NCI-H187 (cell line): ENCODE measurements at regions not wholly inside any gene's neighbourhood (a gene's known extent, or its start where the extent isn't known, plus 50 kb on each side); places are given as distances from the start of the nearest gene placed in this dataset.
"Not testable (repeated sequence)": the region's sequence is repeated elsewhere in the genome, so short reads cannot be mapped to it uniquely, and the experiment has no call there.

Experiments used
- DNase-seq, 2 experiments: peaks; one replicate each; lab custom pipeline; 2025; lab: John Stamatoyannopoulos, UW

- DNase-seq: no peak
These were observed 127.5 kb upstream of the ID2 start for GRCh38 chr2:8554296-8554806.

GRCh38 chr2:8555543-8555942 is 126.3 kb upstream of the ID2 start:
- no peak for DNase-seq

- no peak for DNase-seq
These were observed 123.8 kb upstream of the ID2 start for GRCh38 chr2:8558096-8558495.

DNA sequence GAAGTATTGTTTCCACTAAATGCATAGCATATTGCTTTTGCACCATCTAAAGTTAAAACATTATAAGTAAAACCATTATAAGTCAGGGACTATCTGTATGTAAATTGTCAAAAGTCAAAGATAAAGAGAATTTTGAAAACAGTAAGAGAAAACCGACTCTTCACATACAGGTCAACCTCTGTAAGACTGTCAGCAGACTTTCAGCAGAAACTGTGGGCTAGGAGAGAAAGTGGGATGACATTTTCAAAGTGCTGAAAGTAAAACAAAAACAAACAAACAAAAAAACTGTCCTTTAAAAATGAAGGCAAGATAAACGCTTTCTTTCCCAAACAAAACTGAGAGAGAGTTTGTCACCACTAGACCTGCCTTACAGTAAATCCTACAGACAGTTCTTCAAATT is 122.9 kb upstream of the ID2 start:
- DNase-seq: no peak

DNA sequence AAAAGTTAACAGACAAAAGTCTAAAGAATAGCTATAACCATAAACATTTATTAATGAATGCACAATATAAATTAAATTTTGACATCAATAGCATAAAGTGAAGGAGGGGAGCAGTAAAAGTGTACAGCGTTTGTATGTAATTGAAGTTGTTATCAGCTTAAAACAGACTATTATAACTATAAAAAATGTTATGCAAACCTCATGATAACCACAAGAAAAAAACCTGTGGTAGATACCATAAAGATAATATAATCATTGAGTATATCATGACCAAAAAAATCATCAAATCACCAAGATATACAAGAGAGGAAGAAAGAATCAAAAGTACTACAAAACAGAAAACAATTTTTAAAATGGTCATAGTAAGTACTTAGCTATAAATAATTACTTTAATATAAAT is 122.1 kb upstream of the ID2 start:
- no peak for DNase-seq

GRCh38 chr2:8561692-8562091 is 120.2 kb upstream of the ID2 start:
- not testable (repeated sequence) for DNase-seq

GRCh38 chr2:8563814-8564474 is 117.9 kb upstream of the ID2 start:
- DNase-seq: no peak

DNA sequence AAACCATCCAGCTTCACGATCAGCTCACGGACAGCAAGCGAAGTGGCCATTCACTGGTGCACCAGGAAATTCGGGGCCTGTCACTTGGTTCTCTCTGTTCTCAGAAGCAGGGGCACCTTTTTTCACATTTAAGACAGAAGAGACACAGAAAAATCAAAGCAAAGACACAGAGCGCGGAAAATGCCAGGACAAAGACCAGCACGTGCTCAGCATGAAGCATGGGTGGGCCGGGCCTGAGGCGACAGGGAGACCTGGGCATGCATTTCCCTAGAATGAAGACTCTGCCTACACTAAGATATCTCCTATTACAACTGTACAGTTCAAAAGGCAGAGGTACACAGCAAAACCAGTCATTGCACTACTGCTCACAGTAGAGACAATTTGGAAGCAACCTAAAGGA is 117.4 kb upstream of the ID2 start:
- DNase-seq: no peak

- no peak for DNase-seq
These were observed 116.3 kb upstream of the ID2 start for GRCh38 chr2:8565399-8566154.

DNA sequence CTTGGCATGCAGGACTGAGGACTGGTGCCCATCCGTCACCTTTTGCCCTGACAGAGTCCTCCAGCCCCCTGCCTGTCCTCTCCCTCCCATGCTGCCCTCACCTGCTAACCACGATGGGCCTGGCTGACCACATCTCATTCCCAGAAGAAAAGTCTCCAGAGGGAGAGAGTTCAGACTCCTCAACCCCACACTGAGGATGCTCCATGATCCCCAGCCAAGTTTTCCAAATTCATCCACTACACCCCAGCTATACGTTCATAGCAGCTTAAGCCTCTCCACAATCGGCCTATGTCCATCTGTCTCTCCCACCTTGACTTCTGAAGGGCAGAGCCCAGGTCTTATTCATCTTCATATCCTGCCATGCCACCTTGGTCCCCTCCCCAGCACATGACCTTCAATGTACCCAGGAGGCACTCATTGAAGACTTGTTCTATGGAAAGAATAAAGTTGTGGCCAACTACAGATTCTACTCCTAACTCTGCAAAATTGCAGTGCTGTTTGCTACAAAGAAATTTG is 115.6 kb upstream of the ID2 start:
- DNase-seq: no peak

DNA sequence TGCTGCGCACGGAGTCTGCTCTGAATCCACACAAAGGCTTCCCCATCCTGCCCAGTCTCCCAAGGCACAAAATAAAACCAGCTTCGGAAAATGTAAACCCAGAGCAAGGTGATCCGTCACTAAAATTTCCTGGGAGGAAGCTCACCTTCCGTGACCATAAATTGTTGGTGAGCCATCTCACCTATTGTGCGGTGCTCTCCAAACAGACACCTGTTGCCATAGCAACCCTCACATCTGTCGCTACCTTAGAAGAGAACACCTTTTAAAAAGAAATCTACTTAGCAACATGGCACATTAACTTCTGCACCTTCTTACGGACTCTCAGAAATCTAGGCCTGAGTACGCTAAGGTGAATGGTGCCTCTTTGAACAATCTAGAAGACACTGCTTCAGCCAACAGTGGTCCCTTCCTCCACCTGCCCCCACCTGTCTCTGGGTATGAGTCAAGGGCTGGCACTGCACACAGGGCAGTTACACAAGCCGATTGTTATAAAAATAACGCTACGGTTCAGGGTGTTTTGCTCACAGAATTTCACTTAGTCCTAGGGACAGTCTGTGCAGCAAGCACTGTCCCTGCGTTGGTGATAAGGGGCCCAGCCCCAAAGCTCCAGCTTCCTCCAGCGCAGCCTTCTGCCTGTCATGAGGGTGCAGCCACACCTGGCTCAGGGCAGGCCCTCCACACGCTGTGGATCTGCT is 114.9 kb upstream of the ID2 start:
- DNase-seq: peak; percentile 87 to 90

- peak; percentile 56 to 80 for DNase-seq
These were observed 114.2 kb upstream of the ID2 start for GRCh38 chr2:8567469-8568260.

DNA sequence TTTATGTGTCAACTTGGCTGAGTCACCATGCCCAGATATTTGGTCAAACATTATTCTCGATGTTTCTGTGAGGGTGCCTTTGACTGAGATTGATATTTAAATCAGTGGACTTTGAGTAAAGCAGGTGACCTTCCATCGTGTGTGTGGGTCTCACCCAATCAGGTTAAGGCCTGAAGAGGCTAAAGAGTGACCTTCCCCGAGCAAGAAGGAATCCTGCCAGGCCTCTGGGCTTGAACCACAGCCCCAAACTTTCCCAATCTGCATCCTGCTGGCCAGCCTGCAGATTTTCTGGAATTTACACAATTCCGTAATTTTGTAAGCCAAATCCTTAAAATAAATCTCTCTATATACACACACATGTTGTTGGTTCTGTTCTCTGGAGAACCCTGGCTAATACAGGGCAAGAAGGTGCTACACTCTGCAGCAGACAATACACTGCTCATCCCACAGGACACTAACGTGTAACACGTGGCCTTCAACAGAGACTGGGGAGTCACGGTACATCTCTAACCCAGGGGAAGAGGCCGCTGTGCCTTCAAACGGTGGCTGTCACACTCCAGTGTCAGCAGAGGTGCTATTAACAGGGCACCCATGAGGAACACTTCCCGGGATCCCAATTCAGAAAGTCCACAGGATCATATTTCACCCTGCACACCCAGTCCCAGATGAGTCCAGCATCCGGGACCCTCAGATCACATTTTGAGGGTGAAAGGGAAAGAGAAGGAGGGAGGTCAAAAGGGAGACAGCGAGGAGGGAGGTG is 113.1 kb upstream of the ID2 start:
- no peak for DNase-seq

DNA sequence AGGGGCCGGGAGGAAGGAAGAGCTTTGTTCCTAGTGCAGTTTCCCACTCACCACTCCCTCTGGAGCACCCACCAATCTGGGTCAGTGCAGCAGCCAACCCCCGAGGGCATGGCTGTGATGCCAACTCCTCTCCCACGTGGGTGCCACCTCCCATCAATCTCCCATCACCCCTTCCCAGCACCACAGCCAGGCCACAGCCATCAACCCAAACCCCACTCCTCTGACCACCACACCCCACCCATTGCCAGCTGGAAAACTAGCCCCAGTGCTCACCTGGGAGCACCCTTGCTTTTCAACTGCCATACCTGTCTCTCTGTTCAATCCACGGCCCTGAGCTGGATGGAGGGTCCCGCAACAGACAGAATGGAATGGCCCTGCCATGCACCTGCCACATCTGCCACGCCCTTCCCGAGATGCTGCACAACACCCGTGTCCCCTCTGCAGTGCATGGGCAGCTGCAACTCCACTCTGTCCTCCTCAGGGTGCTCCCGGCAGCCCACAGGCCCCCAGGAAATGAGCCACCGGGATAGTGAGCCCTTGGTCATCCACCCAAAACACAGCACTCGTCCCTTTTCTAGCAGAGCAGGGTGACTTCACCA is 112.4 kb upstream of the ID2 start:
- no peak for DNase-seq

GRCh38 chr2:8570637-8571036 is 111.2 kb upstream of the ID2 start:
- no peak for DNase-seq

DNA sequence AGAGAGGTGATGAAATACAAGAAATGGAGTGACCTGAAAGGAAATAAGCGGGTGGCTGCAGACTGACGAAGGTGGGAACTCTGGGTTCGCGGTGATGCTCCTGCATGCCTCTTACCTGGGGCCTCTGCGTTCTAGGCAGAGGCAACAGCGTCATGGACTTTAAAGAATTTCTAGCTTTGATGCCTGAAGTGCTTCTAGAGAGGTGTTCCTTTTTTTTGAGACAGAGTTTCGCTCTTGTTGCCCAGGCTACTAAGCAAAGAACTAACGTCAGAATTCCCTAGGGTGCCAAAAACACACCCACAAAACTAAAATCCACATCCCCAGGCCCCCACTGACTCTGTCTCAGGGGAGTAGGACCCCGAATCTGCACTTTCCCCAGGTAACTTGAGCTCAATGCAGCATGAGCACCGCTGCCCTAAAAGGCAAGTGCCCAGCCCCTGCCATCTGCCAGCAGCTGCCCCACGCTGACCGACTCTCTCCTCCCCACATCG is 110.5 kb upstream of the ID2 start:
- DNase-seq: no peak

- DNase-seq: no peak
These were observed 109.9 kb upstream of the ID2 start for GRCh38 chr2:8571792-8572499.

GRCh38 chr2:8572712-8573233 is 109.1 kb upstream of the ID2 start:
- no peak for DNase-seq

GRCh38 chr2:8573234-8573941 is 108.5 kb upstream of the ID2 start:
- peak; percentile 90 to 92 for DNase-seq
